Central memory CD8-positive, alpha-beta T cell (primary cell): ENCODE measurements at regions not wholly inside any gene's neighbourhood (a gene's known extent, or its start where the extent isn't known, plus 50 kb on each side); places are given as distances from the start of the nearest gene placed in this dataset.

Experiments used
- ATAC-seq: fragments of 150-1000 bp; cut with Tn5 transposase; replicated peaks from 2 replicates; pipeline ENCODE4 v1.10.0; 2022; ENCODE audit warnings: mild to moderate bottlenecking, moderate FRiP score, moderate number of reproducible peaks; ENCODE audit not compliant: poor library complexity, severe bottlenecking; ENCODE audit errors: extremely low read depth
- DNase-seq, 2 donors: peaks; one replicate each; pipeline ENCODE4 v3.0.0; 2021; ENCODE audit warnings: low spot score in 2 of 2
- H3K27ac Mint-ChIP-seq: one replicate; pipeline ENCODE4 v1.8.0; 2022; ENCODE audit warnings: low read depth, mild to moderate bottlenecking, moderate library complexity, mixed read lengths
- H3K27me3 Mint-ChIP-seq: one replicate; pipeline ENCODE4 v1.8.0; 2022; ENCODE audit warnings: mixed read lengths
- H3K36me3 Mint-ChIP-seq: one replicate; pipeline ENCODE4 v1.8.0; 2022; ENCODE audit warnings: mild to moderate bottlenecking, moderate library complexity, mixed read lengths; ENCODE audit not compliant: insufficient read depth
- H3K4me1 Mint-ChIP-seq: one replicate; pipeline ENCODE4 v1.8.0; 2022; ENCODE audit warnings: mixed read lengths
- H3K4me3 Mint-ChIP-seq: one replicate; pipeline ENCODE4 v1.8.0; 2022; ENCODE audit warnings: mild to moderate bottlenecking, moderate library complexity, mixed read lengths
- H3K9me3 Mint-ChIP-seq: one replicate; pipeline ENCODE4 v1.8.0; 2022; ENCODE audit warnings: mixed read lengths

GRCh38 chr4:170627418-170627817, 537.7 kb upstream of the AADAT start:
- Mint-ChIP-seq H3K36me3 (no peaks in the 10 kb centered on the region), H3K4me3 (no peak overlapping the region), H3K27me3 (no peaks in the 10 kb centered on the region), H3K9me3 (peaks cover 43% of the 10 kb centered on the region), H3K4me1 (no peaks in the 10 kb centered on the region), H3K27ac (no peak overlapping the region)
- ATAC-seq, result no peak
- no peak for DNase-seq

GRCh38 chr4:170623899-170624298, 534.1 kb upstream of the AADAT start:
- DNase-seq (no peak), ATAC-seq (no peak)
- Mint-ChIP-seq H3K4me1 (no peaks in the 10 kb centered on the region), H3K4me3 (no peak overlapping the region), H3K36me3 (no peaks in the 10 kb centered on the region), H3K9me3 (peaks cover 27% of the 10 kb centered on the region), H3K27ac (no peak overlapping the region), H3K27me3 (no peaks in the 10 kb centered on the region)

GRCh38 chr4:170610434-170610833, 520.7 kb upstream of the AADAT start:
- Mint-ChIP-seq H3K9me3 (peaks cover 30% of the 10 kb centered on the region), H3K36me3 (no peaks in the 10 kb centered on the region), H3K4me3 (no peak overlapping the region), H3K27ac (no peak overlapping the region), H3K27me3 (no peaks in the 10 kb centered on the region), H3K4me1 (no peaks in the 10 kb centered on the region)
- ATAC-seq (no peak), DNase-seq (no peak)

GRCh38 chr4:170599894-170600293, 510.1 kb upstream of the AADAT start:
- no peaks in the 10 kb centered on the region for H3K36me3 Mint-ChIP-seq
- ATAC-seq (no peak), DNase-seq (no peak)
- no peak overlapping the region for H3K27ac Mint-ChIP-seq
- no peak overlapping the region for H3K4me3 Mint-ChIP-seq
- no peaks in the 10 kb centered on the region for H3K4me1 Mint-ChIP-seq
- H3K9me3 Mint-ChIP-seq, result peaks cover 1% of the 10 kb centered on the region
- H3K27me3 Mint-ChIP-seq, result no peaks in the 10 kb centered on the region

- H3K27ac Mint-ChIP-seq, result no peak overlapping the region
- no peaks in the 10 kb centered on the region for H3K36me3 Mint-ChIP-seq
- H3K4me3 Mint-ChIP-seq, result no peak overlapping the region
- DNase-seq (no peak), ATAC-seq (no peak)
- H3K4me1 Mint-ChIP-seq, result no peaks in the 10 kb centered on the region
- peaks cover 27% of the 10 kb centered on the region for H3K9me3 Mint-ChIP-seq
- no peaks in the 10 kb centered on the region for H3K27me3 Mint-ChIP-seq
These were observed 501.3 kb upstream of the AADAT start for GRCh38 chr4:170591076-170591475.

GRCh38 chr4:170589597-170590191, 499.9 kb upstream of the AADAT start:
- H3K4me3 Mint-ChIP-seq, result no peak overlapping the region
- no peaks in the 10 kb centered on the region for H3K4me1 Mint-ChIP-seq
- DNase-seq (no peak), ATAC-seq (no peak)
- no peaks in the 10 kb centered on the region for H3K36me3 Mint-ChIP-seq
- H3K9me3 Mint-ChIP-seq, result peaks cover 27% of the 10 kb centered on the region
- no peak overlapping the region for H3K27ac Mint-ChIP-seq
- H3K27me3 Mint-ChIP-seq, result no peaks in the 10 kb centered on the region

GRCh38 chr4:170581969-170582368, 492.2 kb upstream of the AADAT start:
- H3K9me3 Mint-ChIP-seq, result peaks cover 10% of the 10 kb centered on the region
- DNase-seq, result no peak
- H3K4me1 Mint-ChIP-seq, result no peaks in the 10 kb centered on the region
- ATAC-seq, result no peak
- H3K27ac Mint-ChIP-seq, result no peak overlapping the region
- H3K27me3 Mint-ChIP-seq, result no peaks in the 10 kb centered on the region
- H3K4me3 Mint-ChIP-seq, result no peak overlapping the region
- no peaks in the 10 kb centered on the region for H3K36me3 Mint-ChIP-seq

- H3K36me3 Mint-ChIP-seq, result no peaks in the 10 kb centered on the region
- DNase-seq, result no peak
These were observed 491.6 kb upstream of the AADAT start for GRCh38 chr4:170581322-170581721.

GRCh38 chr4:170580651-170581050, 490.9 kb upstream of the AADAT start:
- H3K9me3 Mint-ChIP-seq, result peaks cover 18% of the 10 kb centered on the region
- DNase-seq (no peak), ATAC-seq (no peak)
- H3K4me1 Mint-ChIP-seq, result no peaks in the 10 kb centered on the region
- no peak overlapping the region for H3K4me3 Mint-ChIP-seq
- no peaks in the 10 kb centered on the region for H3K27me3 Mint-ChIP-seq
- H3K27ac Mint-ChIP-seq, result no peak overlapping the region
- no peaks in the 10 kb centered on the region for H3K36me3 Mint-ChIP-seq

More at GRCh38 chr4:170581322-170581721, 491.6 kb upstream of the AADAT start:
- no peaks in the 10 kb centered on the region for H3K4me1 Mint-ChIP-seq
- no peak overlapping the region for H3K27ac Mint-ChIP-seq
- no peaks in the 10 kb centered on the region for H3K27me3 Mint-ChIP-seq
- peaks cover 15% of the 10 kb centered on the region for H3K9me3 Mint-ChIP-seq
- ATAC-seq, result no peak
- no peak overlapping the region for H3K4me3 Mint-ChIP-seq

GRCh38 chr4:170538821-170539473, 449.2 kb upstream of the AADAT start:
- no peak overlapping the region for H3K4me3 Mint-ChIP-seq
- H3K27me3 Mint-ChIP-seq, result no peaks in the 10 kb centered on the region
- peaks cover 28% of the 10 kb centered on the region for H3K9me3 Mint-ChIP-seq
- no peak overlapping the region for H3K27ac Mint-ChIP-seq
- no peaks in the 10 kb centered on the region for H3K36me3 Mint-ChIP-seq
- no peak for ATAC-seq
- no peaks in the 10 kb centered on the region for H3K4me1 Mint-ChIP-seq
- DNase-seq, result no peak

GRCh38 chr4:170529748-170530722, 440.3 kb upstream of the AADAT start:
- peaks cover 13% of the 10 kb centered on the region for H3K9me3 Mint-ChIP-seq
- ATAC-seq (no peak), DNase-seq (no peak)
- H3K4me3 Mint-ChIP-seq, result no peak overlapping the region
- no peaks in the 10 kb centered on the region for H3K36me3 Mint-ChIP-seq
- no peak overlapping the region for H3K27ac Mint-ChIP-seq
- no peaks in the 10 kb centered on the region for H3K27me3 Mint-ChIP-seq
- no peaks in the 10 kb centered on the region for H3K4me1 Mint-ChIP-seq

- H3K4me1 Mint-ChIP-seq, result no peaks in the 10 kb centered on the region
- ATAC-seq, result no peak
These were observed 436.7 kb upstream of the AADAT start for GRCh38 chr4:170526471-170526870.

More at GRCh38 chr4:170526471-170526870, 436.7 kb upstream of the AADAT start:
- H3K27ac Mint-ChIP-seq, result no peak overlapping the region
- no peaks in the 10 kb centered on the region for H3K36me3 Mint-ChIP-seq
- peaks cover 6% of the 10 kb centered on the region for H3K9me3 Mint-ChIP-seq
- H3K27me3 Mint-ChIP-seq, result no peaks in the 10 kb centered on the region
- H3K4me3 Mint-ChIP-seq, result no peak overlapping the region
- DNase-seq, result no peak
